Neutrophil (primary cell): ENCODE measurements at regions not wholly inside any gene's neighbourhood (a gene's known extent, or its start where the extent isn't known, plus 50 kb on each side); places are given as distances from the start of the nearest gene placed in this dataset.

Source experiments
- H3K27ac ChIP-seq: fragments of 200-600 bp; sonication (generic); 2 replicates; pipeline ENCODE4 v1.5.1; 2016; ENCODE audit warnings: mild to moderate bottlenecking, moderate library complexity
- H3K27me3 ChIP-seq: fragments of 200-600 bp; sonication (generic); 2 replicates; pipeline ENCODE4 v1.6.0; 2016; ENCODE audit warnings: mild to moderate bottlenecking
- H3K36me3 ChIP-seq: fragments of 200-600 bp; sonication (generic); 2 replicates; pipeline ENCODE4 v1.5.1; 2017
- H3K4me1 ChIP-seq, 2 experiments: fragments of 200-600 bp in 1 of 2; sonication (generic) in 1 of 2; 1 replicate in 1 of 2; 2 replicates in 1 of 2; pipeline versions ENCODE4 v1.5.1 to v1.6.1; 2013 to 2016; ENCODE audit warnings: low read depth in 1 of 2, low read length in 1 of 2, mild to moderate bottlenecking in 1 of 2, moderate library complexity in 1 of 2; ENCODE audit not compliant: control insufficient read depth in 1 of 2, insufficient read depth in 1 of 2
- H3K4me3 ChIP-seq, 2 experiments: fragments of 200-600 bp in 1 of 2; sonication (generic) in 1 of 2; 1 replicate in 1 of 2; 2 replicates in 1 of 2; pipeline ENCODE4 v1.5.1; 2013 to 2016; ENCODE audit warnings: low read depth in 1 of 2, low read length in 1 of 2, mild to moderate bottlenecking in 1 of 2, moderate library complexity in 1 of 2
- H3K9me3 ChIP-seq: fragments of 200-600 bp; sonication (generic); 2 replicates; pipeline ENCODE4 v1.5.1; 2016
- TF ChIP-seq, protein P1 (sequence below): fragments of 200-600 bp; sonication (generic); IDR thresholded peaks from 2 replicates; pipeline ENCODE4 v1.5.1; 2016; ENCODE audit warnings: antibody characterized with exemption

DNA sequence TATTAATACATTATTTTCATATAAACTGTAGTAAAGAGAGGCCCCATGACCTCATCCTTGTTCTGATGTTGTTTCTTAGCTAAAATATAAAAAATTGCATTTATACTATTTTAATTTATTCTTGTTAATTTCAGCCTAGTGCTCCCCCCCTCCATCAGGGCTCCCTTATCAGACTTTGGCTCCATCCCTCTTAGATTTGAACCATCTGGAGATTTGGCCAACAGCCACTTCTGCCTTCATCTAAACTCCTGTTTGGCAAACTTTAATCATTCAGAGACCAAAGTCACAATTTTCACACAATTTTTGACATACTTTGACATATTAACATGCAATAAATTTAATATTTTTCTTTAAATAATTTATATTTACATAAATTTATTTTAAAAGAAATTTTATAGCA lies 569.3 kb downstream of the TDRD15 start:
- no peaks in the 10 kb centered on the region for H3K36me3 ChIP-seq
- H3K27me3 ChIP-seq: no peaks in the 10 kb centered on the region
- TF ChIP-seq, protein P1, sequence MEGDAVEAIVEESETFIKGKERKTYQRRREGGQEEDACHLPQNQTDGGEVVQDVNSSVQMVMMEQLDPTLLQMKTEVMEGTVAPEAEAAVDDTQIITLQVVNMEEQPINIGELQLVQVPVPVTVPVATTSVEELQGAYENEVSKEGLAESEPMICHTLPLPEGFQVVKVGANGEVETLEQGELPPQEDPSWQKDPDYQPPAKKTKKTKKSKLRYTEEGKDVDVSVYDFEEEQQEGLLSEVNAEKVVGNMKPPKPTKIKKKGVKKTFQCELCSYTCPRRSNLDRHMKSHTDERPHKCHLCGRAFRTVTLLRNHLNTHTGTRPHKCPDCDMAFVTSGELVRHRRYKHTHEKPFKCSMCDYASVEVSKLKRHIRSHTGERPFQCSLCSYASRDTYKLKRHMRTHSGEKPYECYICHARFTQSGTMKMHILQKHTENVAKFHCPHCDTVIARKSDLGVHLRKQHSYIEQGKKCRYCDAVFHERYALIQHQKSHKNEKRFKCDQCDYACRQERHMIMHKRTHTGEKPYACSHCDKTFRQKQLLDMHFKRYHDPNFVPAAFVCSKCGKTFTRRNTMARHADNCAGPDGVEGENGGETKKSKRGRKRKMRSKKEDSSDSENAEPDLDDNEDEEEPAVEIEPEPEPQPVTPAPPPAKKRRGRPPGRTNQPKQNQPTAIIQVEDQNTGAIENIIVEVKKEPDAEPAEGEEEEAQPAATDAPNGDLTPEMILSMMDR: no peak
- no peaks in the 10 kb centered on the region for H3K9me3 ChIP-seq
- H3K4me3 ChIP-seq: no peak overlapping the region
- H3K4me1 ChIP-seq: no peaks in the 10 kb centered on the region
- H3K27ac ChIP-seq: no peak overlapping the region

DNA sequence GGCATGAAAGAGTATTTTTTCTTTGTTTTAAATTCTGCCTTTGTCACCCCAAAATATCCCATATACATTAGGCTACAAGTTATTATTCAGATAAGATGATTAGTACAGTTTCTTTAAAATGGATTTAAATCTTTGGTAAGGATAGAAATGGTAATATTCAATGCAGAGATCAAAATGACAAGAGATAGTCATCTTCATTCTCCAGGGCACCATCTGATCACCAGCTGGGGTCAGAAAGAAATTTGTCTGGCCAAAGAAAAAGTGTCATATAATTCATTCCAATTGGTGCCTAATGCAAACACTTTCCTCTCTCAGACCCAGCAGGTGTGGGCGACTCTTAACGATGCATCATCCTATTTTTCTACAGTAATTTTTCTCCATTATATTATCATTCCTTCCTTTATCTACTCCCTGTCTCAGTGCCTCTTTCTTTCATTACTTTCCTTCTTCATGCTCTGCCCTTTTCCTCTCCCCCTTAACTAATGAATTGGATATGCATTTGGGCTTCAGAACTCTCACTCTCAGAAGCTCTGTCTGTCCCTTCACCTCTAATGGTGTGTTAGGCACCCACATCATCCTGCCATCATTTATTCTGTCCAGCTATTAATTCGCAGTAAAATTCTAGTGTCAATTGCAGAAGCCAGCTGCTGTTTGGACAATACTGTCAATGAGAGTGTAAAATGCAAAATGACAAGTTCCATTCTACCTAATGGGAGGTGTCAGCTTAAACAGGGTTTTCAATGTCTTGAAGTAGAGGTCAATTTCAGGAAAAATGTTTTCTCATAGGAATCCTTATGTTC lies 570.5 kb downstream of the TDRD15 start:
- no peaks in the 10 kb centered on the region for H3K27me3 ChIP-seq
- TF ChIP-seq, protein P1: no peak
- H3K27ac ChIP-seq: no peak overlapping the region
- H3K4me3 ChIP-seq: no peak overlapping the region
- no peaks in the 10 kb centered on the region for H3K36me3 ChIP-seq
- no peaks in the 10 kb centered on the region for H3K4me1 ChIP-seq
- no peaks in the 10 kb centered on the region for H3K9me3 ChIP-seq

DNA sequence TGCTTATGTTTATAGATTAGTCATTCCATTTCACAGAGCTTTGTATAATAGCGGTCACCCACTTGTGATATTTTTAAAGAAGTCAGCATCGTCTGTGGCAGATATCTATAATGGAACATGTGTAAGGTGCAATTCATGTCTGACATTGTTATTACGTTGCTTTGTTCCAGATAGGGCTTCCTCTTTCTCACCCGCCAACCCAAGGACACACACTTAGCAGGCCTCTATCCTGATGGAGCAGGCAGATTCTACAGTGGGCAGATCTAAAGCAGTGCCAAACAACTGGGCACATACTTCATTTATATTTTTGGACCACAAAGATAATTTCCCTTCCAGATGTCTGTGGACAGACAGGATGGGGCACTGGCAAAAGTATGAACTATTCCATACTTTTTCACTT lies 573.1 kb downstream of the TDRD15 start:
- no peaks in the 10 kb centered on the region for H3K4me1 ChIP-seq
- H3K36me3 ChIP-seq: no peaks in the 10 kb centered on the region
- H3K27ac ChIP-seq: no peak overlapping the region
- no peaks in the 10 kb centered on the region for H3K9me3 ChIP-seq
- TF ChIP-seq, protein P1: no peak
- no peak overlapping the region for H3K4me3 ChIP-seq
- no peaks in the 10 kb centered on the region for H3K27me3 ChIP-seq

DNA sequence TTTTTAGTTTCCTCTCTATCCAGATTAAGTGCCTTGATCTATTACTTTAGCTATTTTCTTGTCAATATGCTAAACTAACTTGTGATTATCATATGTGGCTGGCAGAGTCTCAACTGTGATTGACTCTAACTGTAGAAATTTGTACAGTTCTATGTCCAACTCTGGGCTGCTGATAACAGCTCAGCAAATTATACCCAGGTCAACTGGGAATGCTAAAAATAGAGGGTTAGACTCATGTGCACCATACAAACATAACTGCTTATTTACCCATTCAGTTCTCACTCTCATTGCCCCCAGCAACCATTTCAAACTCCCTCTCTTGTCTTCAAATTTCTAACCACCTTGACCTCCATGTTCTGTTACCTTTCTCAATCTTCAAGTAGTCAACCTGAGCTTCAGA lies 576.9 kb downstream of the TDRD15 start:
- Histone ChIP-seq H3K27ac (no peak overlapping the region), H3K4me1 (no peaks in the 10 kb centered on the region), H3K36me3 (no peaks in the 10 kb centered on the region), H3K27me3 (no peaks in the 10 kb centered on the region), H3K9me3 (no peaks in the 10 kb centered on the region), H3K4me3 (no peak overlapping the region)
- TF ChIP-seq, protein P1: no peak

DNA sequence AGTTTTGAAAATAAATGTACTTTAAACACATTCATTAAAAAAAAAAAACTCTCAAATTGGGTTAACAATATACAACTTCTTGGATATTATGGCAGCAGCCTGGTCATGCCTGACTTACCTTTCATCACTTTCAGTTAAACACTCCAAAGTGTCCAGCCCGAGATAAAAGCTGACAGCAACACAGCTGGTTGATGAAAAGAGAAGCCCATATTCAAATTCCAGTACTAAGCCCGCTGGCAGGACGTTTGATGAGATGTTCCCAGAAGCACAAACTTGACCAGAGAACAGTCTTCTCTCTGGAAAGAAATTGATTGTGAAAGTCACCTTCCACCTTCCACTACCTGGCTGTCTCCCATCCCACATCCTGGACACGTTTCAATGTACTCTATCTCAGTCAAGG lies 586.3 kb downstream of the TDRD15 start:
- Histone ChIP-seq H3K4me3 (no peak overlapping the region), H3K9me3 (no peaks in the 10 kb centered on the region), H3K27ac (no peak overlapping the region), H3K4me1 (no peaks in the 10 kb centered on the region), H3K27me3 (no peaks in the 10 kb centered on the region), H3K36me3 (no peaks in the 10 kb centered on the region)
- TF ChIP-seq, protein P1: no peak
